HG02763 (cell line): ENCODE measurements at regions not wholly inside any gene's neighbourhood (a gene's known extent, or its start where the extent isn't known, plus 50 kb on each side); places are given as distances from the start of the nearest gene placed in this dataset.

ENCODE experiments used
- ATAC-seq: cut with Tn5 transposase; IDR thresholded peaks from one replicate; pipeline ENCODE4 v1.9.1; 2021; ENCODE audit warnings: mild to moderate bottlenecking, moderate library complexity; ENCODE audit not compliant: unreplicated experiment

DNA sequence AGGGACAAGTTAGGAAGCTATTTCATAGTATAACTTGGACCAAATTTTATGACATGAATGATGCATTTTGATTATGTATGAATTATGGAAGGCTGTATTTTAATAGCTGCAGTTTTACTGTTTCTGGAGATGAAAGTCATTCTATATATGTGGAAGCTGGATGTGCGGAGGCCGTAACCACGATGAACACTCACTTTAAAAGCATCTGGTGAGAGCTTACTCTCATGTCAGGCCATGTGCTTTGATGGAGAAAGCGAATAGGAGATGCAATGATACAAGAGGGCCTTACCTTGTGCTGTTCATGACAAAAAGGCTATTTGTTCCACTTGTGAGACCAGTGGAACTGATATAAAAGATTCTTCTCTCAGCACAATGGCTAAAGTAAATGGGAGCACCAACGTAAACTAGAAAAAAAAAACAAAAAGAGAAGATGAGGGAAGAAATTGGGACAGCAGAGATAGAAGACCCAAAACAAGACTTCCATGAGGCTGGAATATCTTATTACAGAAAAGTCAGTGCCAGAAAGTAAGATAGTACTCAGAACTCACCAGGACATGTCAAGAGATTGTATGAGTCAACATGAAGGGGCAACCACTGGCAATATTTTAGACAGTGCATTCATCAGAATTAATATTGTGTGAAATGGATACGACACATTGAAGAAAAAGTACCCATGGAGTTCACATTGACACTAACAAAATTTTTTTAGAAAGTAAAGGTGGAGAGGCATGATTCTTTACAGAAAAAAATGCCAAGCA, 63.3 kb upstream of the GAB1 start:
- no peak for ATAC-seq

DNA sequence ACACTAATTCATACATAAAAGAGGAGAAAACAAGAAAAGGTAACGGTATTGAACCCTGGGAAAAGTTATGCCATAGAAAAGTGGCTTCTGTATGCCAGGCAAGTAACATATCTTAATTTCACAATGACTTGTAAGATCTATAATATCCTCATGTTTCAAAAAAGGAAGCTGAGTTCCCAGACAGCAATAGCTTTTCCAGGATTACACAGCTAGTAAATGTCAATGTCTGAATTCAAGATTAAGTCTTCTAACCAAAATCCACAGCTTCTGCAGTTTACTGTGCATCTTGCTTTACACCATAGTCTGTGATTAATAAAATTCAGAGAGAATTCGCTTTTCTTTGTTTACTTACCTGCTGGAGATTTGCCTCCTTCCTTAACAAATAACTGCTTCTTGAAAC, 55.8 kb upstream of the GAB1 start:
- no peak for ATAC-seq

DNA sequence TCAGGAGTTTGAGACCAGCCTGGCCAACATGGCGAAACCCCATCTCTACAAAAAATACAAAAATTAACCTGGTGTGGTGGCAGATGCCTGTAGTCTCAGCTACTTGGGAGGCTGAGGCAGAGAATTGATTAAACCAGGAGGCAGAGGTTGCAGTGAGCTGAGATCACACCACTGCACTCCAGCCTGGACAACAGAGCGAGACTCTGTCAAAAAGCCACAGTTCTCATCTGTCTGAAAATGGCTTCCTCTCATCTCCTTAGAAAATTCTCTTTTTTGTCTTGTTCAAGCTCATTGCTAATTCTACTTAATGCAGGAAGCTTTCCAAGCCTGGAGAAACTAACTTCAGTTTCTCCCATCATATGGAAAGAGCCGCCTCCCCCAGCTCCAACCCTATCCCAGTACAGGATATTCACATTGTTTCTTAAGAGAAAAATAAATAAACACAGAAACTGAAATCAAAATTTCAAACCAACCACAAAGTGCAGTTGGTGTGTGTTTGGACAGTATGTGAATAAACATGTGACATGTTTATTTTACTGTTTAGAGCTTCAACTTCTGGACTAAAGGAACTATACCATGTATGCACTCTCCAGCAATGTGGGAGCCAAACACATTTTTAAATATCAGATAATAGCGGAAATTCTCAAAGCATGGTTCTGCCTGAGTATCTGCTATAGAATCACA, 55.0 kb upstream of the GAB1 start:
- peak; percentile 53 for ATAC-seq

DNA sequence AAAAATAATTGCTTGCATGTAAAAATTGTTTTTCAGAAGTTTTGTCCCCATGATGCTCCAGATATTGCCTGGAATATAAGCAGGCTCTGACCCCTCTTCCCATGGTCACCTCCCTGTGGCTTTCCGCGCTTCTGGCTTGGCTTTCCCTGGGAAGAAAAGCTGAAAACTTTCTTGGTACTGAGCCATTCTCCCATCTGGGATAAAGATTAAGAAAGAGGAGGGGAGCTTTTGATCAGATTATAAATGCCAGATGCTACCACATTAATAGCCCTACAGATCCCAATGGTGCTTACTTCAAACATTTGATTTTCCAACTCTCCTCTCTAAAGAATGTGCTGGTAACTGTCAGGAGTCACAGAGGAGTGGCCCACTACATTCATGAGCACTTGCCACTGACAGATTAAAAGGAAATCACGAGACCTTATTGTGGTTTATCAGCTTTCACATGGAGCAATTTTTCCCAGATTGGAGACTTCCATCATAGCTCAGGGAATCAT, 54.4 kb upstream of the GAB1 start:
- ATAC-seq: no peak

DNA sequence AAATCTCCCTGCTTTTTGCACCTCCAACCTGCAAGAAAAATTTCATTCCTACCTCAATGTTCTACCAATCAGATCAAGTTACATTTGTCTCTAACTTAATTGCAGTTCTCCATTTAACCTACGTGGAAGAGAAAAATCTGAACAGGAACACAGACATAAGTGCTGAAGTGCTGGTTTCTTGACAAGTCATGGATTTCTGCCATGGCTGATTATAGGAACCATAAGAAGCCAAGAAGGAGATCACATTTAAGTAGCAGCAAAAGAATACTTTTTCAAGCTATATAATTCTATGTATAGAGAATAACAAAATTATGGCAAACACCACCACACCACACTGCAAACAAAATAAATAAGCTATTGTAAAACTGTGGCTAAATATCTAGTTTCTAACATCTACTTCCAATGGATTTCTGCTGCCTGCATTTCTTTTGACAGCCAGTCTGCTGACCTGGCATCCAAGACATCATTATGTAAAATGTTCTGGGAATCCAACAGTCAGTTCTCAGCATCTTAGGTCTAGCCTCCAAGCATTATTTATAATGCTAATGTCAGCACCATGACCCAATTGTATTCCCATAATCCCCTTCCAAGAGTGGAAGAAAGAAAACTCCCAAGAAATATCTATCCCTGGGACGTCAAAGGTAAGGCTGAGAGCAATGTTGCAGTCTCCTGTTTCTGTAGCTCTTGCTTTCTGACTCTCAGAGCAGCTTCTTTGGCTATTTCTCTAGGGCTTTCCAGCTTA, 50.8 kb upstream of the GAB1 start:
- no peak for ATAC-seq

DNA sequence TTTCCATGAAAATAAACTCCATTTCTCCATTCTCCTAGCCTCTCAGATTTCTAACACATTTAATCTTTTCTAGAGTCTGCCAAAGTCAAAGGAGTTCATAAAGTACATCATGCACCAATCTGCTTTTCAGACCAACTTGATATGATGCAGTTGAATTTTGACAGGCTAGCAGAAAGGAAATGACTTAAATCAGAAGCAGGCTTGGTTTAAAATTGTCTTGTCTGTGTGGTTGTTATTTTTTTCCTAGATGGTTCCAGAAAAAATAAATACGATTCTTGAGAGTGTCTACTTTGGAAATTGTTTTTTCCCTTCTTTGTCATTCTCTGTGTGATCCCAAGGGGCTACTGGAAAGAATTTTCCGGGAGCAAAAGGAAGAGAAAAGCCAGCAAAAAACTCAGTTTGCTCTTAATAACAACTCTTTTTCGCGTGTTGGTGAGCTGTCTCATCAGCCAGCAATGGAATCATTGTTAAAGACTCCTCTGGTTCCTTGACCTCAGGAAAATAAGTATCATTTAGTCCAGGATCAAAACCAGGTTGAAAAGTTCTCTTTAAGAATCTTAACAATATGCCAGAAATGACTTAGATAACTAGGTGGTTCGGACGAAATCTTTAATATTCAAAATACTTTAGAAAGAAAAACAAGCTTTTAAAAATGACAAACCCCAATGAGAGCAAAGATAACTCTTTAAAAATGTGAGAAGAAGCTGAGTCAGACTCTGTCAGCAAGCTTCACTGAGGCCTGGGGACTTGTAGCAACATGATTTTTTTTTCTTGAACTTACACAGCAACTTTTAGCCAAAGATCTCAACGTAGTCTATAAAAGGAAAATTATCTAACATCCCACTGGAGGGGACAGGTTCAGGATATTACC, 49.7 kb upstream of the GAB1 start:
- no peak for ATAC-seq
